Adrenal gland (tissue), 5 donors: ENCODE measurements at regions not wholly inside any gene's neighbourhood (a gene's known extent, or its start where the extent isn't known, plus 50 kb on each side); places are given as distances from the start of the nearest gene placed in this dataset.

Experiments
- CTCF ChIP-seq, 6 experiments: fragments of 450-650 bp in 4 of 6; fragments of 200-600 bp in 2 of 6; sonication (generic) in 1 of 6; IDR thresholded peaks; 1 replicate in 5 of 6; 2 replicates in 1 of 6; pipeline versions ENCODE4 v1.5.1 to v1.8.0; 2016 to 2021; ENCODE audit warnings: antibody characterized with exemption in 6 of 6, mild to moderate bottlenecking in 2 of 6, moderate library complexity in 1 of 6
- POLR2A ChIP-seq, 2 donors: fragments of 450-650 bp; IDR thresholded peaks; one replicate each; pipeline ENCODE4 v1.6.1; 2017; ENCODE audit warnings: antibody characterized with exemption in 2 of 2, mild to moderate bottlenecking in 2 of 2, moderate library complexity in 1 of 2
- donor health status: DM: no; HTN: no; CAD: no.

- TF ChIP-seq CTCF (IDR thresholded peaks at IDR 0.05) (no peak), POLR2A (IDR thresholded peaks at IDR 0.05) (no peak)
Measured at GRCh38 chr11:127627204-127627603, 626.6 kb upstream of the KIRREL3 start.
